GM12891 (cell line): ENCODE measurements at regions not wholly inside any gene's neighbourhood (a gene's known extent, or its start where the extent isn't known, plus 50 kb on each side); places are given as distances from the start of the nearest gene placed in this dataset.

Source experiments
- POLR2A ChIP-seq: IDR thresholded peaks from 2 replicates; pipeline ENCODE4 v1.6.1; 2011; ENCODE audit warnings: low read depth, low read length, control low read depth
- POLR2AphosphoS5 ChIP-seq: IDR thresholded peaks from 2 replicates; pipeline ENCODE4 v1.6.1; 2011; ENCODE audit warnings: low read depth, low read length, control low read depth
- SPI1 ChIP-seq: IDR thresholded peaks from 2 replicates; pipeline ENCODE4 v1.6.1; 2011; ENCODE audit warnings: low read depth, low read length, control low read depth

GRCh38 chr9:23220957-23221356 is 605.1 kb downstream of the ELAVL2 start:
- no peak for TF ChIP-seq POLR2AphosphoS5
- TF ChIP-seq SPI1: no peak
- TF ChIP-seq POLR2A: no peak
